HG03469 (cell line): ENCODE measurements at regions not wholly inside any gene's neighbourhood (a gene's known extent, or its start where the extent isn't known, plus 50 kb on each side); places are given as distances from the start of the nearest gene placed in this dataset.
"Not testable (repeated sequence)": the region's sequence is repeated elsewhere in the genome, so short reads cannot be mapped to it uniquely, and the experiment has no call there.

Source experiments
- ATAC-seq: cut with Tn5 transposase; IDR thresholded peaks from one replicate; pipeline ENCODE4 v1.9.1; 2021; ENCODE audit warnings: mild to moderate bottlenecking, moderate library complexity, moderate number of reproducible peaks; ENCODE audit not compliant: unreplicated experiment

GRCh38 chr7:130845581-130846085 is 111.6 kb upstream of the KLF14 start:
- ATAC-seq, result no peak

- ATAC-seq, result no peak
Measured at GRCh38 chr7:130849604-130850003, 115.6 kb upstream of the KLF14 start.

GRCh38 chr7:130850956-130851355 is 116.9 kb upstream of the KLF14 start:
- no peak for ATAC-seq

DNA sequence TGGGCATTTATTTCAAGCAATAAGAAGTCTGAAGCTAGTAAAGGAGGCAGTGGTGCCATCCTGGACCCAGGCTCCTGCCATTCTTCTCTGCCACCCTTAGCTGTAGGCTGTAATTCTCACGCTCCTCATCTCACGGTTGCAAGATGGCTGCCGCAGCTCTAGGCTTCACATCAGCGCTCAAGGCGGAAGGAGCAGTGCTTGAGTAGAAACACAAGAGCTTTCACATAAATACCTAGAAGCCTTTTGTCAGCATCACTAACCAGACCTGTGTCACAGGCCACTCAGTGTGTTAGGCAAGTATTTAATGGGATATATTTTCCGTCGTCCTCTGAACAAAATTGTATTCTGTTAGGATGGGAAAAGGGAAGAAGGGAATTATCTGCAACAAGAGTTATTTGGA is 118.9 kb upstream of the KLF14 start:
- ATAC-seq, result no peak

GRCh38 chr7:130853503-130854279 is 119.7 kb upstream of the KLF14 start:
- no peak for ATAC-seq

- no peak for ATAC-seq
Measured at GRCh38 chr7:130854481-130854880, 120.5 kb upstream of the KLF14 start.

DNA sequence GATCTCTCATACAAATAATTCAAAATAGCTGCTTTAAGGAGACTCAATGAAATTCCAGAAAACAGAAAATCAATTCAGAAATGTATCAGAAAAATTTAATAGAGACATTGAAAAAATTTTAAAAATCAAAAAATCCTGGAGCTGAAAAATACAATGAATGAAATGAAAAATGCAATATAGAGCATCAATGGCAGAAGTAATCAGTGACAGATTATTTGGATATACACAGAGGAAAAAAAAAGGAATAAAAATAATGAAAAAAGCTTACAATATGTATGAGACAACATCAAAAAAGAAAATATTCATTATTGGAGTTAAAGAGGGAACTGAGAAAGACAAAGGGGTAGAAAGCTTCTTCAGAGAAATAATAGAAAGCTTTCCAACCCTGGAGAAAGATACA is 122.9 kb upstream of the KLF14 start:
- no peak for ATAC-seq

- not testable (repeated sequence) for ATAC-seq
Measured at GRCh38 chr7:130860832-130861231, 126.8 kb upstream of the KLF14 start.

DNA sequence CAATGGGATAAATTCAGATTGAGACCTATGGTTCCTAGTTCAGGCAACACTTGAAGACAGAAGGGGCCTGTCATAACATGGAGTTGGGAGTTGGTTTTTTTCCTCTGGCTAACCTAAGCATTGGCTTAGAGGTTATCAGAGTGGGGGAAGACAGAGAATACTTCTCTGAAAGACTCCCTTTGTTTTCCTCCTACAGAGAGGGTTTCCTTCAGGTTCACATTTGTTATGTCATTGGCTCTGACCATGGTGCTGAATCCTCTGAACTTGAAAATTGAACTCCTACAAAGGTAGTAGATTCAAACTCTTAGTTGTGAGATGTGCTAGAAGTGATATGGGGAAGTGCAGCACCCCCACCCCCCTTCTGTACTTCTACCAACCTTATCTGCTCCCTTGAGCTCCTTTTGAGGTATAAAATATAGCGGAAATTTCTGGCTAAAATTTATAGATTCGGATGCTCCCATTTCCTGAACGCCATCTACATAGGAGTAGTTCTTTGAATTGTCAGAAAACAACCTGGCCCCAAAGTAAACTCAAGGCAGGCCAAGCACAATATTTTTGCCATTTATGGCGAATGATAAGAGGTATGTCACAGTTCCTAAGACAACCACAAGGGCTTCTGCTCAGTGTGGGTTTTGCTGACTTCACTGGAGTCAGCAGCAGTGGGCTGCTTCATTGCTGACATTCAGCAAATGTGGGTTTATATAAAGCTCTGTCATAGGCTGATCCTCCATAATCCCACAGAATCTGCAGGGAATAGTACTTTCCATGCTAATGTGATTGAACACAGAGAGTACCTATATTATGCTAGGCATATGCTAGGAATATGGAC is 131.6 kb upstream of the KLF14 start:
- no peak for ATAC-seq

DNA sequence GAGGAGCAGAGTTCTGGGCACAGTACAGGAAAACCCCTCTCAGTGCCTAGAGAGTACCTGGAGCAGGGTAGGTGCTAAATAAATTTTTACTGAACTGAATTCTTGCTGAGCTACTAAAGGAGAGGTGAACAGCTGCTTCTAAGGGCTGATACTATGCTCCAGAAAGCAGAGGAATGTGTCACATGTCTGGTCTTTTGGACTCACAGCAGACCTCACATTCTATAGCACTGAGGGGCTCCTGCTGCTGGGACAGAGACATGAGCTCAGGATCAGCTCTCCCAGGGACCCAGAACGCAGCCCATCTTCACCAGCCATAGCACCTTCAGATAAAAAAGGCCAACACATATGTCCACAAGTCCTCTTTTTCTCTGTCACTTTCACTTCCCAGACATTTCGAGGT is 133.0 kb upstream of the KLF14 start:
- no peak for ATAC-seq

- no peak for ATAC-seq
Measured at GRCh38 chr7:130867581-130868136, 133.7 kb upstream of the KLF14 start.

GRCh38 chr7:130868139-130868538 is 134.1 kb upstream of the KLF14 start:
- ATAC-seq, result no peak

DNA sequence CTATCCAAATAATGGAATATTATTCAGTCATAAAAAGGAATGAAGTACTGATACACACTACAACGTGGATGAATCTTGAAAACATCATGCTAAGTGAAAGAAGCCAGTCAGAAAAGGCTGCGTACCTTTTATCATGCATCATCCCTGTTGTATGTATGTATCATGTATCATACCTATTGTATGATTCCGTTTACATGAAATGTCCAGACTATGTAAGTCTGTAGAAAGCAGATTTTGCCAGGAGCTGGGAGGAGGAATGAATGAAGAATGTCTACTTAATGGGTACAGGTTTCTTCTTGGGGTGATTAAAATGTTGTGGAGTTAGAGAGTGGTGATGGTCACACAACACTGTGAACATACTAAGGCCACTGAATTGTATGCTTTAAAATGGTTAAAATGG is 135.9 kb upstream of the KLF14 start:
- ATAC-seq, result no peak

GRCh38 chr7:130872341-130872740 is 138.3 kb upstream of the KLF14 start:
- ATAC-seq, result no peak

- ATAC-seq, result no peak
Measured at GRCh38 chr7:130872756-130873448, 138.9 kb upstream of the KLF14 start.

- ATAC-seq, result no peak
Measured at GRCh38 chr7:130874071-130874915, 140.3 kb upstream of the KLF14 start.

- ATAC-seq, result no peak
Measured at GRCh38 chr7:130875265-130875741, 141.3 kb upstream of the KLF14 start.

DNA sequence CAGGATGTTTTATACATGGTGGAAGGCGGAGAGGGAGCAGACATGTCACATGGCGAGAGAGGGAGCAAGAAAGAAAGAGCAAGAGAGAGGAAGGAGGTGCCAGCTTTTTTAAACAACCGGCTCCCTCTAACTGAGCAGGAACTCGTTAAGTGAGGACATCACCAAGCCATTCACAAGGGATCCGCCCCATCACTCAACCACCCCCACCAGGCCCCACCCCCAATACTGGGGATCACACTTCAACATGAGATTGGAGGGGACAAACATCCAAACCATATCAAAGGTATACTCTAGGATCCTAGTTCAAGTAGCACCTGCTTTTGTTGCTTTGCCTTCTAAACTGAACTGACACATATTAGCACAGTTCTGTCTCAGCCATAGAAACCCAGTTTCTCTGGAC is 141.9 kb upstream of the KLF14 start:
- ATAC-seq, result no peak

GRCh38 chr7:130877236-130877990 is 143.4 kb upstream of the KLF14 start:
- no peak for ATAC-seq
